H1 (cell line): ENCODE measurements at regions not wholly inside any gene's neighbourhood (a gene's known extent, or its start where the extent isn't known, plus 50 kb on each side); places are given as distances from the start of the nearest gene placed in this dataset.

Source experiments
- CTCF ChIA-PET: fragments of 300-600 bp; sonication (Branson Sonifier 250); formaldehyde crosslinking; loops from one replicate; lab custom pipeline; 2021; ENCODE audit not compliant: partially characterized antibody; lab: Charles Lee
- POLR2A ChIA-PET: fragments of 300-600 bp; sonication (Branson Sonifier 250); formaldehyde crosslinking; loops from one replicate; lab custom pipeline; 2021; ENCODE audit warnings: inconsistent platforms; ENCODE audit not compliant: partially characterized antibody; lab: Charles Lee
- DNase-seq, 2 experiments: peaks; one replicate each; pipeline versions ENCODE4 v3.0.0 to v3.0.0-alpha.2; 2010 to 2022; ENCODE audit warnings: low spot score in 2 of 2, low read depth in 1 of 2, mixed read lengths in 1 of 2
- FAIRE-seq: peaks from 2 replicates; lab custom pipeline; 2011; peaks lifted over from hg19 to GRCh38; lab: Jason Lieb, UNC
- H2AFZ ChIP-seq: 2 replicates; pipeline ENCODE4 v1.8.1; 2012; ENCODE audit warnings: low read length, inconsistent platforms
- H2AK5ac ChIP-seq: 2 replicates; pipeline ENCODE4 v1.6.1; 2013; ENCODE audit warnings: low read depth, low read length
- H2BK120ac ChIP-seq: replicated peaks from 2 replicates; pipeline ENCODE3; 2013; ENCODE audit warnings: low read depth, low read length, inconsistent platforms
- H2BK12ac ChIP-seq: 2 replicates; pipeline ENCODE4 v1.6.1; 2013; ENCODE audit warnings: low read depth, low read length
- H2BK15ac ChIP-seq: 2 replicates; pipeline ENCODE4 v1.6.1; 2013; ENCODE audit warnings: low read length
- H2BK20ac ChIP-seq: 2 replicates; pipeline ENCODE4 v1.6.1; 2013; ENCODE audit warnings: low read length
- H2BK5ac ChIP-seq: 2 replicates; pipeline ENCODE4 v1.6.1; 2013; ENCODE audit warnings: low read depth, low read length
- H3K14ac ChIP-seq: 2 replicates; pipeline ENCODE4 v1.6.1; 2013; ENCODE audit warnings: inconsistent platforms; ENCODE audit not compliant: insufficient read length
- H3K18ac ChIP-seq: 2 replicates; pipeline ENCODE4 v1.6.1; 2013; ENCODE audit warnings: low read length; ENCODE audit errors: extremely low read depth
- H3K23ac ChIP-seq: 2 replicates; pipeline ENCODE4 v1.6.1; 2013; ENCODE audit warnings: inconsistent platforms; ENCODE audit not compliant: insufficient read length
- H3K23me2 ChIP-seq: 2 replicates; pipeline ENCODE4 v1.6.1; 2013; ENCODE audit warnings: low read depth, low read length
- H3K27ac ChIP-seq: 2 replicates; pipeline ENCODE4 v1.6.1; 2011; ENCODE audit warnings: low read depth, low read length, inconsistent platforms
- H3K27me3 ChIP-seq, 4 experiments: replicated peaks in 1 of 4; 1 replicate in 1 of 4; 2 replicates in 3 of 4; pipeline versions ENCODE4 v1.6.1 to v1.8.1; 2011 to 2013; ENCODE audit warnings: low read length in 3 of 4, mild to moderate bottlenecking in 3 of 4, inconsistent platforms in 2 of 4, mixed read lengths in 2 of 4, moderate library complexity in 1 of 4; ENCODE audit not compliant: control insufficient read depth in 3 of 4, insufficient read depth in 3 of 4; ENCODE audit errors: extremely low read depth in 1 of 4
- H3K36me3 ChIP-seq, 4 experiments: 2 replicates each; pipeline versions ENCODE4 v1.6.1 to v1.8.1; 2011 to 2013; ENCODE audit warnings: mild to moderate bottlenecking in 4 of 4, low read length in 3 of 4, moderate library complexity in 2 of 4, control low read depth in 1 of 4, inconsistent platforms in 1 of 4; ENCODE audit not compliant: insufficient read depth in 4 of 4, control insufficient read depth in 2 of 4
- H3K4ac ChIP-seq: replicated peaks from 2 replicates; pipeline ENCODE3; 2013; ENCODE audit warnings: low read length, low read depth, mixed read lengths, inconsistent platforms; ENCODE audit not compliant: insufficient read length
- H3K4me1 ChIP-seq, 4 experiments: replicated peaks in 1 of 4; 1 replicate in 1 of 4; 2 replicates in 3 of 4; pipeline versions ENCODE4 v1.6.1 to v1.8.1; 2011 to 2013; ENCODE audit warnings: low read length in 3 of 4, inconsistent platforms in 2 of 4, mixed read lengths in 1 of 4; ENCODE audit not compliant: insufficient read depth in 4 of 4, control insufficient read depth in 3 of 4
- H3K4me2 ChIP-seq, 2 experiments: 2 replicates each; pipeline versions ENCODE4 v1.6.1 to v1.8.1; 2011 to 2013; ENCODE audit warnings: low read depth in 2 of 2, low read length in 2 of 2, control low read depth in 1 of 2, inconsistent platforms in 1 of 2, mild to moderate bottlenecking in 1 of 2; ENCODE audit not compliant: insufficient read depth in 1 of 2
- H3K4me3 ChIP-seq, 4 experiments: fragments of 200-600, 300-600 bp in 1 of 4; sonication (generic), shearing (Covaris generic), sonication (Bioruptor Twin) in 1 of 4; 2 replicates each; pipeline versions ENCODE4 v1.5.1 to v1.8.1; 2011 to 2016; ENCODE audit warnings: low read length in 4 of 4, low read depth in 3 of 4, control low read depth in 2 of 4, inconsistent platforms in 2 of 4, mild to moderate bottlenecking in 2 of 4, mixed read lengths in 1 of 4, moderate library complexity in 1 of 4; ENCODE audit not compliant: insufficient read depth in 2 of 4; ENCODE audit errors: extremely low read depth in 1 of 4
- H3K56ac ChIP-seq: replicated peaks from 2 replicates; pipeline ENCODE3; 2013; ENCODE audit warnings: low read depth, mild to moderate bottlenecking, mixed read lengths, low read length, inconsistent platforms; ENCODE audit not compliant: insufficient read length
- H3K79me1 ChIP-seq: 2 replicates; pipeline ENCODE4 v1.6.1; 2013; ENCODE audit warnings: low read depth, low read length, control low read depth
- H3K79me2 ChIP-seq, 2 experiments: 2 replicates each; pipeline versions ENCODE4 v1.6.1 to v1.8.1; 2012 to 2013; ENCODE audit warnings: low read length in 2 of 2, mild to moderate bottlenecking in 2 of 2, inconsistent platforms in 1 of 2; ENCODE audit not compliant: insufficient read depth in 2 of 2, control insufficient read depth in 1 of 2
- H3K9ac ChIP-seq, 4 experiments: replicated peaks in 1 of 4; 1 replicate in 1 of 4; 2 replicates in 3 of 4; pipeline versions ENCODE4 v1.6.1 to v1.8.1; 2011 to 2013; ENCODE audit warnings: low read depth in 3 of 4, low read length in 3 of 4, control low read depth in 2 of 4, mild to moderate bottlenecking in 2 of 4, moderate library complexity in 2 of 4, inconsistent platforms in 1 of 4; ENCODE audit errors: extremely low read depth in 1 of 4
- H3K9me3 ChIP-seq, 2 experiments: 2 replicates each; pipeline versions ENCODE4 v1.6.1 to v1.8.1; 2012 to 2013; ENCODE audit warnings: mild to moderate bottlenecking in 2 of 2, moderate library complexity in 2 of 2, control low read depth in 1 of 2, inconsistent platforms in 1 of 2, low read depth in 1 of 2, low read length in 1 of 2, mixed read lengths in 1 of 2; ENCODE audit not compliant: insufficient read depth in 2 of 2
- H4K20me1 ChIP-seq, 2 experiments: replicated peaks in 1 of 2; 2 replicates each; pipeline versions ENCODE3 to v1.8.1; 2011 to 2013; ENCODE audit warnings: inconsistent platforms in 2 of 2, low read length in 2 of 2, mild to moderate bottlenecking in 1 of 2; ENCODE audit not compliant: insufficient read depth in 2 of 2, control insufficient read depth in 1 of 2
- H4K5ac ChIP-seq: 2 replicates; pipeline ENCODE4 v1.6.1; 2013; ENCODE audit warnings: low read length, low read depth, mixed read lengths, inconsistent platforms; ENCODE audit not compliant: insufficient read length
- H4K8ac ChIP-seq: 2 replicates; pipeline ENCODE4 v1.8.0; 2013; ENCODE audit warnings: mild to moderate bottlenecking, moderate library complexity, low read length, inconsistent platforms; ENCODE audit not compliant: insufficient read depth; ENCODE audit errors: extremely low read depth
- H4K91ac ChIP-seq: replicated peaks from 2 replicates; pipeline ENCODE3; 2013; ENCODE audit warnings: low read length, mixed read lengths, inconsistent platforms; ENCODE audit not compliant: insufficient read length
- KDM1A ChIP-seq: fragments of 200-600, 300-600 bp; sonication (generic); IDR thresholded peaks from 2 replicates; pipeline ENCODE4 v1.7.1; 2016; ENCODE audit warnings: mild to moderate bottlenecking, low read length, borderline replicate concordance
- SUZ12 ChIP-seq: fragments of 200-600 bp; sonication (generic); IDR thresholded peaks from 2 replicates; pipeline ENCODE4 v1.6.1; 2012; ENCODE audit warnings: mild to moderate bottlenecking, inconsistent platforms, low read length, moderate library complexity, mixed read lengths
- WGBS, 2 experiments: shearing (Covaris generic) in 1 of 2; methylation state at CpG; one replicate each; pipeline versions ENCODE4 v1.1.6 to v1.1.7; 2013 to 2015; ENCODE audit warnings: low lambda C conversion rate in 2 of 2, mixed read lengths in 2 of 2, inconsistent platforms in 1 of 2, low coverage in 1 of 2, missing lambda C conversion rate in 1 of 2; ENCODE audit not compliant: insufficient replicate concordance in 2 of 2, insufficient coverage in 1 of 2, insufficient read length in 1 of 2; ENCODE audit errors: extremely low coverage in 1 of 2, missing lambda C conversion rate in 1 of 2; 5-methylcytosine and 5-hydroxymethylcytosine counted together

GRCh38 chr2:136244536-136244885 lies 126.6 kb upstream of the CXCR4 start:
- peaks cover 0 to 6% (median 1%) of the 10 kb centered on the region in 4 experiments; a peak in 3 of 7 replicates for H3K4me1 ChIP-seq
- H2AFZ ChIP-seq: no peak overlapping the region
- no peak overlapping the region for H3K4me2 ChIP-seq
- FAIRE-seq: no peak
- H3K9me3 ChIP-seq: no peaks in the 10 kb centered on the region
- no peak overlapping the region for H3K4me3 ChIP-seq
- no peaks in the 10 kb centered on the region for H3K79me1 ChIP-seq
- no peak overlapping the region for H3K23ac ChIP-seq
- no peaks in the 10 kb centered on the region for H3K79me2 ChIP-seq
- H4K8ac ChIP-seq: no peak overlapping the region; the same call in 1 of the 2 replicates
- no peak for DNase-seq
- no peaks in the 10 kb centered on the region for H3K27me3 ChIP-seq
- no peak overlapping the region for H2BK120ac ChIP-seq
- 100% methylated on average over 2 of the region's 2 CpGs; no CpG with 5 or more reads in 1 of the 2 experiments for WGBS, 2 experiments
- H3K36me3 ChIP-seq: no peaks in the 10 kb centered on the region
- H2AK5ac ChIP-seq: no peak overlapping the region
- ChIA-PET CTCF (interaction anchor here (1.9 kb wide), 1 partner anchor 247 kb away, joined by 5 read pairs; no protein-coding TSS in a partner anchor), POLR2A (interaction anchor here (0.6 kb wide), 1 partner anchor 217 kb away, joined by 3 read pairs; no protein-coding TSS in a partner anchor)
- H3K27ac ChIP-seq: no peak overlapping the region
- H3K18ac ChIP-seq: no peak overlapping the region
- H2BK20ac ChIP-seq: no peak overlapping the region
- no peak overlapping the region for H4K91ac ChIP-seq
- no peak overlapping the region for H2BK5ac ChIP-seq
- no peak overlapping the region for H3K14ac ChIP-seq
- H4K20me1 ChIP-seq: no peaks in the 10 kb centered on the region
- no peak overlapping the region for H2BK15ac ChIP-seq
- H4K5ac ChIP-seq: no peak overlapping the region
- no peaks in the 10 kb centered on the region for H3K23me2 ChIP-seq
- H3K9ac ChIP-seq: no peak overlapping the region
- no peak overlapping the region for H3K4ac ChIP-seq
- H3K56ac ChIP-seq: no peak overlapping the region
- TF ChIP-seq KDM1A (peak; percentile 52; the same call in 1 of the 2 replicates), SUZ12 (no peak)
- no peak overlapping the region for H2BK12ac ChIP-seq
